Kidney (tissue), 13 donors: ENCODE measurements at regions not wholly inside any gene's neighbourhood (a gene's known extent, or its start where the extent isn't known, plus 50 kb on each side); places are given as distances from the start of the nearest gene placed in this dataset.

Source experiments
- DNase-seq, 5 donors: peaks; one replicate each; pipeline ENCODE4 v3.0.0-alpha.2; 2013 to 2020
- FAIRE-seq: peaks from 2 replicates; lab custom pipeline; 2012; peaks lifted over from hg19 to GRCh38; lab: Jason Lieb, UNC
- H3K27ac ChIP-seq, 2 donors: one replicate each; pipeline ENCODE4 v1.7.0; 2013; ENCODE audit warnings: low read depth in 2 of 2, low read length in 2 of 2, inconsistent platforms in 1 of 2
- H3K27me3 ChIP-seq: one replicate; pipeline ENCODE4 v1.7.1; 2013; ENCODE audit warnings: low read length, inconsistent platforms; ENCODE audit not compliant: control insufficient read depth, insufficient read depth
- H3K36me3 ChIP-seq, 3 donors: one replicate each; pipeline versions ENCODE4 v1.7.0 to v1.7.1; 2013; ENCODE audit warnings: low read length in 3 of 3, control low read depth in 1 of 3, inconsistent platforms in 1 of 3; ENCODE audit not compliant: insufficient read depth in 3 of 3, control insufficient read depth in 2 of 3
- H3K4me1 ChIP-seq, 3 donors: one replicate each; pipeline versions ENCODE4 v1.7.0 to v1.7.1; 2013; ENCODE audit warnings: low read length in 3 of 3, inconsistent platforms in 1 of 3, low read depth in 1 of 3; ENCODE audit not compliant: control insufficient read depth in 2 of 3, insufficient read depth in 2 of 3
- H3K4me3 ChIP-seq, 3 donors: one replicate each; pipeline versions ENCODE4 v1.7.0 to v1.8.1; 2013; ENCODE audit warnings: low read length in 3 of 3, control low read depth in 1 of 3, inconsistent platforms in 1 of 3
- H3K9ac ChIP-seq, 3 donors: one replicate each; pipeline versions ENCODE4 v1.7.0 to v1.7.1; 2013; ENCODE audit warnings: low read length in 3 of 3, control low read depth in 1 of 3, inconsistent platforms in 1 of 3
- H3K9me3 ChIP-seq, 3 donors: one replicate each; pipeline versions ENCODE4 v1.7.0 to v1.7.1; 2013; ENCODE audit warnings: low read length in 3 of 3, control low read depth in 1 of 3, inconsistent platforms in 1 of 3; ENCODE audit not compliant: control insufficient read depth in 2 of 3, insufficient read depth in 1 of 3
- CTCF ChIP-seq: IDR thresholded peaks from 3 replicates; pipeline ENCODE4 v1.5.1; 2012; ENCODE audit warnings: mild to moderate bottlenecking, moderate library complexity, borderline replicate concordance; ENCODE audit not compliant: insufficient read depth; ENCODE audit errors: extremely low read depth
- intact Hi-C: fragments of 100-400 bp; cut with DNase I; formaldehyde crosslinking; loops from one replicate; pipeline ENCODE4 v1.11.1; 2022
- donor health status: control.
- donor health status: control.
- donor health status: control.
- donor health status: control.
- donor health status: control.
- donor health status: DM: yes; HTN: yes; CAD: no.
- donor health status: Normal renal cell carcinoma (clear cell type).

- Histone ChIP-seq H3K4me3 (no peak overlapping the region), H3K27me3 (no peaks in the 10 kb centered on the region), H3K27ac (no peak overlapping the region), H3K9ac (no peak overlapping the region), H3K36me3 (no peaks in the 10 kb centered on the region), H3K4me1 (peaks cover 0 to 9% (median 0%) of the 10 kb centered on the region in 3 donors), H3K9me3 (peaks cover 0 to 6% (median 0%) of the 10 kb centered on the region in 3 donors)
- peak in 1 of 5 donors; percentile 43 for DNase-seq
- TF ChIP-seq CTCF: no peak
- no peak for FAIRE-seq
- intact Hi-C loops: no loop called here
Observed at GRCh38 chr14:89660166-89660565, 243.1 kb upstream of the FOXN3 start.

- H3K9me3 ChIP-seq: peaks cover 0 to 6% (median 0%) of the 10 kb centered on the region in 3 donors
- intact Hi-C loops: no loop called here
- DNase-seq (peak in 1 of 5 donors; percentile 25), FAIRE-seq (no peak)
- H3K4me3 ChIP-seq: no peak overlapping the region
- no peak for TF ChIP-seq CTCF
- H3K4me1 ChIP-seq: peaks cover 0 to 9% (median 0%) of the 10 kb centered on the region in 3 donors
- H3K9ac ChIP-seq: no peak overlapping the region
- no peaks in the 10 kb centered on the region for H3K36me3 ChIP-seq
- no peak overlapping the region for H3K27ac ChIP-seq
- H3K27me3 ChIP-seq: no peaks in the 10 kb centered on the region
Observed at GRCh38 chr14:89658977-89659670, 242.1 kb upstream of the FOXN3 start.

GRCh38 chr14:89657014-89657413, 240.0 kb upstream of the FOXN3 start:
- Histone ChIP-seq H3K27ac (no peak overlapping the region), H3K27me3 (no peaks in the 10 kb centered on the region), H3K9me3 (peaks cover 0 to 6% (median 0%) of the 10 kb centered on the region in 3 donors), H3K9ac (no peak overlapping the region), H3K36me3 (no peaks in the 10 kb centered on the region), H3K4me1 (peaks cover 0 to 9% (median 0%) of the 10 kb centered on the region in 3 donors), H3K4me3 (no peak overlapping the region)
- intact Hi-C loops: no loop called here
- no peak for FAIRE-seq
- no peak for DNase-seq
- TF ChIP-seq CTCF: no peak
